ENCODE measurements at regions not wholly inside any gene's neighbourhood (a gene's known extent, or its start where the extent isn't known, plus 50 kb on each side); places are given as distances from the start of the nearest gene placed in this dataset.

GRCh38 chr3:139120086-139121056 lies 75.7 kb upstream of the PRR23C start:
- TF ChIP-seq EZH2 (IDR thresholded peaks at IDR 0.05; ENCODE audit: insufficient read depth, poor library complexity, severe bottlenecking) (no peak), EZH2phosphoT487 (IDR thresholded peaks at IDR 0.05; ENCODE audit: insufficient read depth, low read depth) (no peak)
